ENCODE measurements at regions not wholly inside any gene's neighbourhood (a gene's known extent, or its start where the extent isn't known, plus 50 kb on each side); places are given as distances from the start of the nearest gene placed in this dataset.

DNA sequence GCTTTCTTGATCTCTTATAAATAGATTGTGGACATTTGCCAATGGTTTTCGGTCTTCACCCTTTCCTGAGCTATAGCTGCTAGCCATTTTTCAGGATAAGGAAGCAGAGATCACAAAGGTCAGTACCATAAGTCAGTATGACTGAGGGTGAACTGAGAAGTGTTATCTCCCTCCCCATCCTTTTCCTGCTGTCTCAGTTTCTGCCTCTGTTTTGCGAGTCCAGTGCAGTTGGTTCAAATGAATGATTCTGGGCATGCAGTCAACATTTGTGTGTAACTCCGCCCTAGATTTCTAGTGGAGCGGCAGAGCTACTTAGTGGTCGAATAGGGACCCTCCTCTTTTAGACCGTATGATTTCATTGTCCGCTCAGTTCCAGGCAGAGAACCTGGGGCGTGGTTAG, 460.8 kb upstream of the ARGLU1 start:
- DNase-seq (ENCODE audit: low read depth), result no peak

DNA sequence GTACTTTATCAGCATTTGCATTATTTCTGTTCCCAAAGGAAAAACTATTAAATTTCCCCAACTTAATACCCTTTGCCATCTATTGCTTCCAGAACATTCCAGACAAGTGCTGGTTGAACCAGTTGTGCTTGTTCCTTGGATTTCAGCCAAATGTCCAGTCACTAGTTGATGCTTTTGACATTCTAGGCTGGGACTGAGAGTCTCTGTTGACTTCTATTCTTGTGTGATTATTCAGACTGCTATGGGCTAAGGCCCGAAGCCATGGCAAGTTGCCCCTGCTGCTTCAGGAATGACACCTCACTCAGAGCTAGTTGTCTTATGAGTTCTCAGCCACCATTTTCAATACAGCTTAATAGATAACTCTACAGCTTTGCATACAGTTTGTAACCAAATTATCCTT, 458.1 kb upstream of the ARGLU1 start:
- DNase-seq (ENCODE audit: low read depth), result no peak

DNA sequence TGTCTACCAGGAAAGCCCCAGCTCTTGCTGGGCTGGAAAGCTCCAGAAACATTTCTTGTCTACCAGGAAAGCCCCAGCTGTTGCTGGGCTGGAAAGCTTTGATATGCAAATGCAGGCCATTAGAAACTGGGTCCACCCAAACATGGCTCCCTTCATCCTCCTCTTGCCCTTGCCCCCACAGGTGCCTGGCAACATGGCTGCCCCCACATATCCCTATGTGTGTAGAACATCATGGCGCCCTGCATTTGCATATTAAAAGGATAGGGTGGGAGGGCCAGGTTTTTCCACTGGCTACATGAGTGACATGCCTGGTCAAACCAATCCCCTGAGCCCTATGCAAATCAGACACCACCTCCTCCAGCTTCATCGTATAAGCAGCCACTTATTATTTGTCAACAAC, 455.4 kb upstream of the ARGLU1 start:
- no peak for DNase-seq (ENCODE audit: low read depth)

DNA sequence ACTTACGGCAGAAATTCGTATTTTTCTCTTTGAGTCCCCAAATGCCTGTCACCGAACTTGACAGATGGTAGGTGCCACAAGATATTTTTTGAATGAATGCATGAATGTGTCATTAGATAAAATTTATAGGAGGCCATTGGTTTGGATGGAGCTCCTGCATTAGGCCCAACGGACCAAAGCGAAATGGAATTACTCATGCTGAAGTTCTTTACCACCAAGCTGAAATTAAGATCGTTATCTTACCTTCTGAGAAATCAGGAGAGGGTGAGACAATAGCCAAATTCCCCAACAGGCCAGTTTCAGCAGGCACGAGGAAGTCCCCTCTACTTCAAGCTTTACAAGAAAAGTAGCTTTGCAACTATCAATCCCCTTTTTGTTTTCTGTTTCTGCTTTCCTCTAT, 452.5 kb upstream of the ARGLU1 start:
- DNase-seq (ENCODE audit: low read depth), result no peak

DNA sequence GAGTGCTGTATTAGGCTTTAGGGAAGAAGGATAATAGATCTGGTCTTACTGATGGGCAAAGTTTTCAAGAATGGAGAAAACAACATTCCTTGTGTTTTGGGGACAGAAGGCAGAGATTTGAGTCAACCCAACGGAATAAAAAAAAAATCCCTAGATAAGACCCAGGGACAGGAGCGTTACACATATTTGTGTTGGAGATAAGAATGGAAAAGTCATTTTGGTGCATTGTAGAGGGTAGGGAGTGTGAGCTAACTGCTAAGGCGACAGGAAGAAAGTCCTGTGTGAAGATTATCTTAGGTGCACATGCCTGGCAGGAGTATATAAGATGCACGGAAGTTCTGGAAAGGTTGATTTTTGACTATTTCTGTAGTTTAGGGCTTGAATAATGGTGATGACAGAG, 450.3 kb upstream of the ARGLU1 start:
- DNase-seq (ENCODE audit: low read depth), result no peak

DNA sequence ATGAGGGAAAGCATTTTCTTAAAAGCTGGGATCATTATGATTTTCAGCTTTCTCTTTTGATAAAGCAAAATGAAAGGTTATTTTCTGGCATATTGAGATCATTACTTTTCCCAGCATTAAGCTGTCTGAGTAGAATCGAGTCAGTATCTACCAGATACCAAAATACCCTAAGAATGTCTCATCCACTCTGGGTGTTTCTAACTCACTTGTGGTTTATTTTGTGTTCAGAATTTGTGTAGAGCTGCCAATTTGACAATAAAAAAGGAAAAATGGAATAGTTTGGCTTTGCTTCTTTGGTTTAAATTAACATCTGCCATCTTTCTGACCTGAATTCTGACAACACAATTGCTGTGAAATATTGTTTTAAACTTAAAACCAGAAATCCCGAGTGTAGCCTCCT, 438.7 kb upstream of the ARGLU1 start:
- DNase-seq (ENCODE audit: low read depth), result no peak

DNA sequence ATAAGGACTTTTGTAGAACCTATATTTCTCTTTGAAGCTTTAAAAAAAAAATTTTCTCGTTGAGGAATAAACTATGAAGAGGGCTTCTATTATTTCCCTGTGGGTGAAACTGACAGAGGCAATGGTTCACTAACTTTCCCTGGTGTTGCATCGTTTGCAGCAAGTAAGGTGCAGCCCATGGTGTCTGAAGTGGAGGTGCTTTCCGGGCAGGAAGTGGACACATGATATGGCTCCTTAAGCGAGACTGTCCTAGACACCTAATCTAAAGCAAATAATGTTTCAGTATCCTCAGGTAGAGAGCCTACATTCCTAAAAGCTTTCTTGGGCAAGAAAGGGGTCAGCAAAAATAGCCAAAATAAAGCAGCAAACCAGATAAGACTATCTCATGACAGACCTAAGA, 437.6 kb upstream of the ARGLU1 start:
- DNase-seq (ENCODE audit: low read depth), result no peak

DNA sequence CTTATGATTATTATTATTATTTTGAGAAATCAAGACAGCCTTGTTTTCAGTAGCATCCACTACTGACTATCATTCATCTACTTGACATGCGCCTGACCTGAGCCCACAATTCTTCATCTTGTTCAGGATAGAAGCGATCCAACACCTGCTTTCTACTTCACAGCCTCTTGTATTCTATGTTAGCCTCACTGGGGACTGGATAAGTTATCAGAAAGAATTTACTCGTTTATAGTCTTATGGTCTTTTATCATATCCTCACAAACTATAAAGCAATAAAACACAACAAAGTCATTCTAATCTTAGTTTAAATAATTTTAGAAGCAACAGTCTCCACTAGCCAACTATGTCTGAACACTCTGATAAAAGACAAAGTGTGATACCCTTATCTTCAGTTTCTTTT, 436.0 kb upstream of the ARGLU1 start:
- no peak for DNase-seq (ENCODE audit: low read depth)

DNA sequence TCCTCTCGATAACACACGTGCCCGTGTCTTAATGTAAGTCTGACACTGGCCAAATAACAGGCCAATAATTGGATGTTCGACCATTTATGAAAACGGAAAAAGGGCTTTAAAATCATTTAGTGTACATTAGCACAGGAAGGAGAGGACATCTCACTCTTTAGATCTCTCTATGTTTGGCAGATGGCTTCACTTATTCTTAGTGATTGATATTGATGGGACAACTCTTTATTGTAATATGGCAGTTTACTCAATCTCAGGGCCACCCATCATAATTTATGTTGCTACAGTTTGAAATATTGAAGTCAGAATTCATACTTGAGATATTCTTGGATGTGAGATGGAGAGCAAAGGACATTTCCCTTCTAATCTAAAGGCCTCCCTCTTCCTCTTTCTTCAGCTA, 430.7 kb upstream of the ARGLU1 start:
- no peak for DNase-seq (ENCODE audit: low read depth)

DNA sequence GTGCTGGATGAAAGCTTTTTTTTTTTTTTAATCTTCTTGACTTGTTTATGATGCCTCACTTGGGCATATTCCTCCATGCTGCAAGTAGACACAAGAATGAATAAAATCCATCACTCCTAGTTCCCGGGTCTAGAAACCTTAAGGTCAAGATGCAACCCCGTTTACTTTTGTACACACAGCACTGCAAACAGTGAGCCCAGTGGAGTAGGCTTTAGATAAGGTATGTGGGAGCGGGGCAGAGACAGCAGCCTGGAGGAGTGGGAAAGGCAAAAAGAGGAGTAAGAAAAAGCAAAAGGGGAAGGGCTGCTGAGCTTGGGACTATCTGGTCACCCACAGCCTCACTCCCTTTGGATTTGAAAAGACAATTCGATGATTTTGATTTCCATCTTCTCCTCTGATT, 429.8 kb upstream of the ARGLU1 start:
- no peak for DNase-seq (ENCODE audit: low read depth)

DNA sequence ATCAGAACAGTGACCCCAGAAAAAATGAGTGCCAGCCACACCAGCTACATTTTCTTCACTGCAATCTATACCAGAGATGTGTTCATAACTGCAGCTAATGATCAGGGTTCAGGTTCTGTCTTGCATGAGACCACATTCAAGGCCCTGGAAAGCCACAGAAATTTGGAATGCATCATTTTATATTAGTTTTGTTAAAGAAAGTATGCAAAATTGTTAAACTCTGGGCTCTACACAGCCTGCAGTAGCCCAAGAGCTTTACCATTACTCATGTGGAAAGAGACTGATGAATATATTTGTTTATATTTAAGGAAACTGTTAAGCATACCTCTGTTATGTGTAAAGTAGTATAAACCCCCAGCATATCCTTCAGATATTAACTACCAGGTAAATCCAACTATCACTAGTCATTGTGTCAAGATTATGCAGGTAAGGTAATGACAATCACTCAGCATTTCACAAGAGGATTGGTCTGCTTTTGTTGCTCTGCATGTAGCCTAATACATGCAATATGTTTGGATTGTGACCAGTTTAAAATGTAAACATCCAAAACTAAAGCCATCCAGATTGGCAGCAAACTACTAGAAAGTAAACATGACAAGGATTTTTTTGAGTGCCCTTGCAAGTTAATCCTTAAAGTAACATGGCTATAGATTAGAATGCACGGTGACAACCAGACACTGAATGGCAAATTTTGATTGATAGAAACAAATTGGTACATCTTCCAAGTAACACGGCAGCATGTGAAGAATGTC, 429.1 kb upstream of the ARGLU1 start:
- no peak for DNase-seq (ENCODE audit: low read depth)

DNA sequence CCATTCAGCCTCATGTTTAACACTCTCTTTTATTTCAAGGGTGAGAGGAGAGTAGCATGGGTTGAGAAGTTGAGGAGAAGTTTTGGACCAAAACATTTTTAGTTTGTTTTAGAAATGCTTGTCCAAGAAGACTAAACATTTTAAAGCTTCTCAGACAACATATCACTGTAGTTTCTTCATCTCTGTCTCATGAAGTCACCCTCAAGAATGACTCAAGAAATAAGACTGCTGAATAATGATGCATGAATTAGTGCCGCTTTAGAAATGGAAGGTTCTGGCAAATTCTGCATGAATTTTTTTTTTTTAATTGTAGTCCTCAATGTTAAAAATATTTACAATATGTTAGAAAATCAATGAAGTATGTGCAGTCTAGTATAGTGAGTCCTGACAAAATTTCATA, 422.7 kb upstream of the ARGLU1 start:
- no peak for DNase-seq (ENCODE audit: low read depth)

DNA sequence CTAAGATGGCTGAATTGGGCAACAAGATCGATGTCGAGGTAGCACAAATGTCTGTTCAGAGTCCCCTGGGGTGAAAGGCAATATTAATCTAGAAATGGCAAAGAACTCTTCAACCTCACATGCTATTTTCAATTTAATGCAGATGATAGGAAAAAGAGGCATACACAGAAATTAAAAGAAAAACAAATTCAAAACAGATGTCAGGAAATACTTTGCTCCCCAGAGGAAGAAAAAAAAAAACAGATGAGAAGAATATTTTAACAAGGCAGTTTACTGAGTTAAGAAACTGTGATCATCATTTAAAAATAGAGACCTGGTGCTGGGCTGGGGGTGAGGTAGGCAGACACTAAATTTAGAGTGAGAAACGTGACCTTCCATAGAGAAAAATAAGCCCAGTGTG, 421.9 kb upstream of the ARGLU1 start:
- no peak for DNase-seq (ENCODE audit: low read depth)

DNA sequence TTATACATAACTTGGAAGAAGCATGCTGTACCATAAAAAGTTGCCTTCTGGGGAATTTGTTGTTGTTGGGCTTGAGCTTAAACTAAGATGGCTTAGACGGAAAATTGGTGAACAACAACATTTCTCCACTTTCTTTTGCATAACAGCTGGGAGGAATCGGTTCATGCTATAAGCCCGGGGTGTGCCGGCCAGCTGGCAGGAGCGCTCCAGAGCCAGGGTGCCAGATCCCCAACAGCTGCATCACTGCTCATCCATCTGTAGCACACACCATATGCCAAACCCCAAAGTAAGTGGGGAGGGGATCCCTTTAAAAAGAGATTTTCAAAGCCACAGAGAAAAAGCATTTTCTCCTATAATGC, 419.5 kb upstream of the ARGLU1 start:
- DNase-seq (ENCODE audit: low read depth), result no peak

DNA sequence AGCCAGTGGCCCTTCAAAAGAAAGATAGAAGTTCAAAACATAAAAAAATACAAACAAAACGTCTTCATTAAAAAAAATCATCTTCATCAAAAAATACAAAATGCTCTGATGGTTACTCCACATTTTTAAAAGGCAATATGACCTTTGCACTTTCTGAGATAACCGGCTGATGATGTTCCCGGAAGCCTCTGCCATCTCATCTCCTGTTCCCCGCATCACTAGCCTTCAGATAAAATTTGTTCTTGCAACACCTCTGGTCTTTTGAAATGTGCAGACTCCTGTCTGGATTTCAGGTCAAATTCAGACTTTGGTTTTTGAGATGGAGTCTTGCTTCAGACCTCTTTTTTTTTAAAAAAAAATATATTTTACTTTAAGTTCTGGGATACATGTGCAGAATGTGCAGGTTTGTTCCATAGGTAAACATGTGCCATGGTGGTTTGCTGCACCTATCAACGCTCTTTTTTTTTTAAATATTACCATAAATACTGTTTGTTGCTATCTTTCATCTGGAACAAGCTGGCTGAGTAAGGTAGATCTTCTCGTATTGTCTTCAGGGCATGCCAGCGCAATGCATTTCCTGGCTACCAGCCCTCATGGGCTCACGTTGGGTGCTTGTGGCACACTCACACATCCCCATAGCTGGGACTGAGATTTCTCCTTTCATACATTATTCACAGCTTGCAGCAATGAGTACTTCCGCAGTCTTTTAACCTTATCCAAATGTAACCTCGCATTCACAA, 418.9 kb upstream of the ARGLU1 start:
- DNase-seq (ENCODE audit: low read depth), result no peak

DNA sequence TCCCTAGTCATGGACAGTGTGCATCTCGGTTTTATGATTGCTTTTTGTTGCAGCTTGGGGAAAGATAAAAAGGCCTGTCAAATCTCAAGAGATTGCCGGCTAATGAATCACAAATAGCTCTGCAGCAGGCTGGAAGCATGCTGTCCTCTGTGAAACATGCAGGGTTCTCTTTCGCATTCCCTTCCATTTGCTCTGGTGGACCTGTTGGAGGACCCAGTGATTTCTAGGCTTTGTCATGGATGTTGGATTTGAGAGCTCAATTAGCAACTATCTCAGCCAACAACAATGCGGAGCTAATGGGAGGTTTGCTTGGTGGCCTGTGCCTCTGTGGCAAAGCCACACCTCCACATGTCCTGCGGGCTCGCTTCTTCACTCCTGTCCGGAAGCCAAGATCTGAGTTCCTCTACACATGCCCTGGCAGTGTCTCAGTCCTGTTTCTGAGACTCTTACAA, 418.1 kb upstream of the ARGLU1 start:
- DNase-seq (ENCODE audit: low read depth), result no peak

DNA sequence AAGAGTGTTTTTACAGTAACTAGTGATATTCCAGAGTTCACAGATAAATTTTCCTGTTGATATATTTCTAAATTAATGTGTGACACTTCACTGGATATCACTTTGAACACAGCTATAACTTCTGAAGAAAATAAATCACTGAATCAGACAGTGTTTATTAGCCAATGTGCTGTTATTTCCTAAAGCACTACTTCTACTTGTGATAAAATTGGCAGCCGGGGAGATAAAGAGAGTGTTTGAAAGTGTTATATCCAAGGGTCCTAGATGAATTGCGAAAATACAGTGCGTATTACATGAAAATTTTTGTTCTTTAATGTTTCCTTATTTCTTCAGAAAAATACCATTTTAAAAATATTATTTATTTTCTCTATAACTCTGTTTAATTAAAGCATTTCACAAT, 417.5 kb upstream of the ARGLU1 start:
- DNase-seq (ENCODE audit: low read depth), result no peak

DNA sequence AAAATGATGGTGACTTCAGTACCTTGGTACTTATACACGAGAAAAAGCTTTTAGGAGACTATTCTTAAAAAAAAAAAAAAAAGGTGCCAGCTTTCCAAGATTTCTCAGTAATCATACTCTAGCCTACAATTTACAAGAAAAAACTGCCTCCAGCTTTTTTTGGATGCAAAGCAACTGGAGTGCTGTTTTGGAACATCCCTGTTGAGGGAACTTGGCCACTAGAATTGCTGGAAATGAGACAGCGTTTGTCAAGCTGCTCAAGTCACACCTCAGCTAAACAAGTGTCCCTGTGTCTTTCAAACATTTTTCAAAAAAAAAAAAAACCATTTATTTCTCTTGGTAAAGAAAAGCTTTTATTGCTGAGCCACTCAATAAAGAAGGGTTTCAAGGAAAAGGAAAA, 413.1 kb upstream of the ARGLU1 start:
- no peak for DNase-seq (ENCODE audit: low read depth)

DNA sequence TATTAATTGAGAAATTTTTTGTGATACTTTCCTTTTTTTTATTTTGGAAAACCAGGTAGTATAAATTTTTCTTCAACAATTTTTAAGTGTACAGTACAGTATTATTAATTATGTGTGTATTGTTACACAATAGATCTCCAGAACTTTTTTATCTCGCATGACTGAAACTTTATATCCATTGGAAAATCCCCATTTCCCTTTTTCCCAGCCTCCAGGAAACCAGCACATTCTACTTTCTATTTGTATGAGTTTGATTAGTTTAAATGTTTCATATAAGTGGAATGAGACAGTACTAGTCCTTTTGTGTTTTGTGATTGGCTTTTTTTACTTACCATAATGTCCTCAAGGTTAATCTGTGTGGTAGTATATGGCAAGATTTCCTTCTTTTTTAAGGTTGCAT, 399.5 kb upstream of the ARGLU1 start:
- no peak for DNase-seq (ENCODE audit: low read depth)

DNA sequence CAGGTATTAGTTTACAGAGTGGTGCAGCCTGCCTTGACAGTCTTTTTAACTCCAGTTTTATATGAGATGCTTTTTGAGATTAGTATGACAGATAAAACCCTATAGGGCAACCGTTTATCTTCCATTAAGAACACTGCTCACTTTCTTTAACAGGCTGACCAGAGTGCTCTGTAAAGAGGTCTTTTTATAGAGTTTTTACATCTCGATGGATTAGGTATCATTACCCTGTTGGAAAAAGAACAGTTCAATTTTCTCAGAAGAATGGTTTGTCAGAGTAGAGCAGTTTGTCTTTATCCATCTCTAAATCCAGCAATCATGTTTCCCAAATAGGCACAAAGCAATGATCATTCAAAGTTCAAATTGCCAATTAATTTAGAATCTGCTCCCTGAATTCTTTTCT, 395.2 kb upstream of the ARGLU1 start:
- DNase-seq (ENCODE audit: low read depth), result no peak

DNA sequence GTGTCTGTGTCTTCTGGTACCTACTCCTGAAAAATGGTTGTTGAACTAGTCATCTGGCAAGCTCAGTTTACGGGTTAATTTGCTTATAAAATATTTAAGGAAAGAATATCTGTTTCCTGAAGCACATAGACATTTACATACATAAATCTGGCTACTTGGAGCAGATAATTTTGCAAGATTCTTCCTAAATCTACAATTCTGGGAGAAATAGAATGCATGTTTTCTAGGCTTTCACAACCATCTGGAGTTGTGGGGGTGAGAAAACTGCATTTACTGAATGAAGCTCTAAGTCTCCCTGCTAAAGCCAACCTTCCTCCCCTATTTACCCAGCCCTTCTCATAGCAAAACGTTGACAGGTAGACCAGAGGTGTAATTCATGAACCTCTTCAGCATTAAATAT, 393.7 kb upstream of the ARGLU1 start:
- DNase-seq (ENCODE audit: low read depth), result no peak

DNA sequence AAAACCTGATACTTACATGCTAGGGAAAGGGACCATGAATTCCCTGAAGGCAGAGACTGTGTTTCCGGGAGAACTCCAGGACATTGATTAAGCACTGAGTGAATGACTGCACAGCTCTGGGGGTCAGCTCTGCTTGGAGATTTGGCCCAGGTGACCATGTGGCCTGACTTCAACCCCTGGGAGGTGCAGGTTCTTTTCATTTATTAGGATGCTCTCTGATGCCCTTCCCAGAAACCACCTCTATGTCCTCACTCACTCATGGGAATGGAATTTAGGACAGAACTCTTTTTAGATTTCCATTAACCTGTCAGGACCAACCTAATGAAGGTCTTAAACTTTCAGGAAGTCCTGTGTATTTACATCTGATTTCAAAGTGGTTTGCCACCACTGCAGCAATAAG, 393.3 kb upstream of the ARGLU1 start:
- no peak for DNase-seq (ENCODE audit: low read depth)

DNA sequence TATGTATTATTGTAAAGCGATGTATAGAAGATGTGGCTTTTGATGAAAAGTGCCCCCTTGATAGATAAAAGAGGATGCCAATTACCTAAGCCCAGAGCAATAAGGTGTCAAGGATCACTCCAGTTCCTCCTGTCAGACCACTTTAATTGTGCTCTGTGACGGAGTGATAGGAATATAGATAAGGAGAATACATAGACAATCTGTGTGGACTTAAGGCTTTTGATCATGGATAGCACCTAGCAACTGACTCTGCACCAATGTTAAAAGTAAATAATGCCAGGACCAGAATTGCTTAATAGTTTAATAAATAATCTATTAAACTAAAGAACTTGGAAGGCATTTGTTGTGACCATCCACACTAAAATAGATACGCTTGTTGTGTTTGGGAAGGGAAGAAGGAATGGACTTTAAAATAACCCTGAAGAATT, 390.7 kb upstream of the ARGLU1 start:
- DNase-seq (ENCODE audit: low read depth), result no peak

DNA sequence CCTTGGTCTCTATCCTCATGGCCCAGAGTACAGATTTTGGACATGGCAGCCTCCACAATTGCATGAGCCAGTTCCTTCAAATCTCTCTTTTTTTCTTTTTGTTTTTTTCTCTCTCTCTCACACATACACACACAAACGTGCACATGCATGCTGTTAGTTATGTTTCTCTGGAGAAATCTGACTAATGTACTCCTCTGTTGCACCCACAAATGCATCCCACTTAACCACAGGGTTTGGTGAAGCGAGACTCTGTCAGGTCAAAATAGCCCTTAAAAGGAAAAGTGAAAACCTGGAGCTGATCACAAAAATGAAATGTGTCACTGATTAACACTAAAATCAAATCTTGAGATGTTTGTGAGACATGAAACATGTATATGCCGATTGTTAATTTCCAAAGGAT, 374.6 kb upstream of the ARGLU1 start:
- DNase-seq (ENCODE audit: low read depth), result no peak

Measured in stimulated activated CD4-positive, alpha-beta T cell treated with anti-CD3 and anti-CD28 coated beads, Interleukin-2, amount 100 ng/mL, for 4 hours (primary cell).